ENCODE measurements at regions not wholly inside any gene's neighbourhood (a gene's known extent, or its start where the extent isn't known, plus 50 kb on each side); places are given as distances from the start of the nearest gene placed in this dataset.

DNA sequence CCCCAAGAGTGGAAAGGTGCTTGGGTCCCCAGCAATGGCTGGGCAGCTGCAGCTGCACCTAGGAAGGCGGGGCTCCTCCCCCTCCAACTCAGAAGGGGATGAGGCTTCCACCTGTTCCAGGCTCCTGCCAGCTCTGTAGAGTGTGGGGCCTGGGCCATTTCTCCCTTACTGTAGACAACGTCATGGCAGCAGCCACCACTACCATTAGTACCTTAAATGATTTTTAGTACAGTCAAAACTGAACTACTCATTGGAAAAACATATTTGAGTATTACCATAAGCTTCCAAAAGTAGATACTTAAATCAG, 1274.2 kb upstream of the GBE1 start:
- TF ChIP-seq, protein P1, sequence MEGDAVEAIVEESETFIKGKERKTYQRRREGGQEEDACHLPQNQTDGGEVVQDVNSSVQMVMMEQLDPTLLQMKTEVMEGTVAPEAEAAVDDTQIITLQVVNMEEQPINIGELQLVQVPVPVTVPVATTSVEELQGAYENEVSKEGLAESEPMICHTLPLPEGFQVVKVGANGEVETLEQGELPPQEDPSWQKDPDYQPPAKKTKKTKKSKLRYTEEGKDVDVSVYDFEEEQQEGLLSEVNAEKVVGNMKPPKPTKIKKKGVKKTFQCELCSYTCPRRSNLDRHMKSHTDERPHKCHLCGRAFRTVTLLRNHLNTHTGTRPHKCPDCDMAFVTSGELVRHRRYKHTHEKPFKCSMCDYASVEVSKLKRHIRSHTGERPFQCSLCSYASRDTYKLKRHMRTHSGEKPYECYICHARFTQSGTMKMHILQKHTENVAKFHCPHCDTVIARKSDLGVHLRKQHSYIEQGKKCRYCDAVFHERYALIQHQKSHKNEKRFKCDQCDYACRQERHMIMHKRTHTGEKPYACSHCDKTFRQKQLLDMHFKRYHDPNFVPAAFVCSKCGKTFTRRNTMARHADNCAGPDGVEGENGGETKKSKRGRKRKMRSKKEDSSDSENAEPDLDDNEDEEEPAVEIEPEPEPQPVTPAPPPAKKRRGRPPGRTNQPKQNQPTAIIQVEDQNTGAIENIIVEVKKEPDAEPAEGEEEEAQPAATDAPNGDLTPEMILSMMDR (conservative IDR thresholded peaks at IDR 0.05): no peak
- TF ChIP-seq ZFX (IDR thresholded peaks at IDR 0.05): no peak
- no peak overlapping the region; the same call in 1 of the 2 replicates for H3K27ac ChIP-seq

DNA sequence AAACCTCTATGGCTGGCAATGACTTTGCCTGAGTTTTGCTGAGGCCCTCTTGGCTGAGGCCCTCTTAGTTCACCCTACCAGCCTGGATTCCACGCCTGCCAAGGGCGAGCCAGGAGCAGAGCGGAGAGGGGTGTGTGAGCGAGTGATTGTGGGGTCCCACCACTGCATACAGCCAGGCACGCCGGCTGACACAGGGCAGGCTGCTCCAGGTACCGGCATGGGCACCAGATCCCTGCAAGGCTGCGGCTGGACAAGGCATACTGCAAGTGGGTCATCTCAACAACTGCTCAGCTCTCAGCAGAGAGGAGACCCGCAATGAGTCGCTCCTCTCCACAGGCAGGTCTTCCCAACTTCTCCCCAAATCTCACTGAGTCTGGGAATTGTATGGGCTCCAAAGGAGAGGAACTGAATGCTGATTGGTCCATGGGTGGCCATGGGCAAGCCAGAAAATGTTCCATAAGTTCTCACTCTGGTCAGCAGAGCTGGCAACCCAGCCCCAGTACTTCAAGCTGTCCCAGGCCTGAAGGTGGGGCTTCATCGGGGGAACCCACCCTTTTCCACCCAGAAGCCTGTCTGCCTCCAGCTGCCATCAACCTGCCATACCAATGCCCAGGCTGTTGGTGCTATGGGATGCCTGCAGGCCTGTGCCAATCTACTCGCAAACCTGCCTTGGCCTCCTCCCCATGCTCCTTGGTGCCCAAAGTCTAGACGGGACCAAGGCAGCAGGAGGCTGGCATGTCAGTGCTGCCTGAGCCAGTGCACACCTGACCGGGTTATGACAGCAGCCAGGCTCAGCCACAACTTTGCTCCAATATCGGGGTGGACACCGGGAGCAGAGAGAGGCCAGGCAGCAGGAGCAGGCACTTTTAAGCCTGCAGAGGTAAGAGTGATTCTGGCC, 1273.6 kb upstream of the GBE1 start:
- no peak overlapping the region; the same call in 1 of the 2 replicates for H3K27ac ChIP-seq
- TF ChIP-seq, protein P1 (conservative IDR thresholded peaks at IDR 0.05): no peak
- TF ChIP-seq ZFX (IDR thresholded peaks at IDR 0.05): no peak

DNA sequence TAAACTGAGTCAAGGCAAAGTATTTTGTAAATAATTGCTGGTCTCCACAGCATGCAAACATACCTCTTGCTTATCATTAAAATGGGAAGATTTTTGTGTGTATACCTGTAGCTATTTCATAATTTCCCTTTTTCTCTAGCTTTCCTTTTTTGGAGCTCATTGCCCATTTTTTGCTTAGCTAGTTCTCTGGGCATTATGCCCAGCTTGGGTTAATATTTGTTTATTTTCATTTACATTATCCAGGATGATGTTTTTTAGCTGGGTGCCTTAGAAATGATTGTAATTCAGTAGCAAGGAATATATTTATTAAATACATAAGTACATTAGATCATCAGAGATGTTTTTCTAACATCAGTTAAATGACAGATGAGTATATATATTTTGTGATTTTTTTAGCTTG, 1271.7 kb upstream of the GBE1 start:
- TF ChIP-seq, protein P1 (conservative IDR thresholded peaks at IDR 0.05): no peak
- TF ChIP-seq ZFX (IDR thresholded peaks at IDR 0.05): no peak

DNA sequence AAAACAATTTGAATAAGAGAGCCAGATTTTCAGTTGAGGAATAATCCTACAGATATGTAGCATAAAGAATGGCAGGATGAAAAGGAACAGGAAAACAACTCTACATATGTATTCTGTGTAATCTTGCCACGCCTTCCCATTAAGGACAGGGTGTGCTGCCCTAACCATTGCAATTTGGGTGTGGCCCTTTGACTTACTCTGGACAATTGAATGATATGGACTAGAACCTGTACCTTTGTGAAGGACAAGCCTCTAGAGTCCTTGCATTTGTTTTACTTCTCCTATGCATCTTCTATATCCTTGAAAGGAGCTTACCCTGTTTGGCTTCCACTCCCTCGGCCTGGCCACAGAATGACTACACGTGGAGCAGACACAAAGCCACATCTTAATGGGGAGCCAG, 1261.6 kb upstream of the GBE1 start:
- TF ChIP-seq, protein P1 (conservative IDR thresholded peaks at IDR 0.05): no peak
- no peak for TF ChIP-seq ZFX (IDR thresholded peaks at IDR 0.05)
- no peak overlapping the region for H3K27ac ChIP-seq

More for the DNA sequence above, 1271.7 kb upstream of the GBE1 start:
- H3K27ac ChIP-seq: no peak overlapping the region

DNA sequence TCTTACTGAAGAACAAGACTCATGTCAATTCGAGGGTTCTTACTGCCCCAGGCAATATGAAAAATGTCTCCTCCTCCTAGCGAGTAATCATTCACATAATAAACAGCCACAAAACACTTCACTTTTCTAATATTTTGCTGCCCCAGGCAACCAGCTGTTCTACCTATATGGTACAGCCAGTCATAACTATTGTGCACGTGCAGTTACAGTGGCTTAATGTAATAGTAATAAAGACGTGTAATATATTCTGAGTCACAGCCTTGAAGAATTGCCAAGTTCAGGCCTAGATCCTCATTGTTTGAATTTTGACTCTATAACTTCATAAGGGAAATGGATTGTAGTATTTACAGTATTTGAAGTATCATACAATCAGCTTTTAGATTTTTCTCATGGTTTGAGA, 1250.0 kb upstream of the GBE1 start:
- TF ChIP-seq ZFX (IDR thresholded peaks at IDR 0.05): no peak
- TF ChIP-seq, protein P1 (conservative IDR thresholded peaks at IDR 0.05): no peak
- no peak overlapping the region for H3K27ac ChIP-seq

DNA sequence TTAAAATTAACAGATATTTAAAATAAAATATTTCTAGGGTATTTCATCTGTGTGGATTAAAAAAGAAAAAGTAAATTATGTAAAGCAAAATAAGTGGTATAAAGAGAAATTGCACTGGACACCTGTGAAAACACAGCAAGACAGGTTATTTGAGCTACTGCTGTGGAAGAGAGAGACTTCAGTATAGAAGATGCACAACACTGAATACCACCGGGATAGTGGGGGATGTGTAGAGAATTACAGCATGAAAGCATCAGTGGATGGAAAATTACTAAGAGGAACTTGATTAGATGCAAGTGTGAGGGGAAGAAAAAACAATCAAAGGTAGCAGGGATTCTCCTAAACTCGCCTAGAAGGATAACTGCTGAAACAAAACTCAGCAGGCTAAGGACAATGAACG, 1242.5 kb upstream of the GBE1 start:
- H3K27ac ChIP-seq: no peak overlapping the region
- no peak for TF ChIP-seq ZFX (IDR thresholded peaks at IDR 0.05)
- TF ChIP-seq, protein P1 (conservative IDR thresholded peaks at IDR 0.05): no peak

DNA sequence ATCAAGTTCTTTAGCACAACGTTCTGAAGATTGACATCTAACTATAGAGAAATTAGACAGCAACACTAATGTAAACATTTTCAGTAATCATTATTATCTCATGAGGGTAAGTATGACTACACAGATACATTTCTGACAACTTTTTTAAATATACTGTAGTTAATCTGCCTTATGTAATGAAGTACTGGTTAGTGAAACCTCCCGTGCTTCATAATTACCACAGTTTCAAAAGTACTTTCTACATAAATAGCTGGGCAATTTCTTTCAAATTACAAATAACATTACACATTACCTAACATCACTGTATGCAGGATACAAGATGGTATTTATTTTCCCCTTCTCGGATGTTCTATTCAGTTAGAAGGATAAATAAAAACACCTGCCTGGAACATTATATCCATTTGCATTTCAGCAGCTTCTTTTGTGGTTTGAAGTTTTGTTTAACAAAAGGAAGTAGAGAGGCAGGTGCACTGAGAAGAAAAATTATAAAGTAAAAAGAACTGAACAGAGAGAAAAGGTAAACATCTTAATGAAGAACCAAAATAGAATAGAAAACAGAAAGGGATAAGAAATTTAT, 1241.5 kb upstream of the GBE1 start:
- TF ChIP-seq, protein P1 (conservative IDR thresholded peaks at IDR 0.05): no peak
- no peak for TF ChIP-seq ZFX (IDR thresholded peaks at IDR 0.05)
- no peak overlapping the region for H3K27ac ChIP-seq
